ENCODE measurements at regions not wholly inside any gene's neighbourhood (a gene's known extent, or its start where the extent isn't known, plus 50 kb on each side); places are given as distances from the start of the nearest gene placed in this dataset.

DNA sequence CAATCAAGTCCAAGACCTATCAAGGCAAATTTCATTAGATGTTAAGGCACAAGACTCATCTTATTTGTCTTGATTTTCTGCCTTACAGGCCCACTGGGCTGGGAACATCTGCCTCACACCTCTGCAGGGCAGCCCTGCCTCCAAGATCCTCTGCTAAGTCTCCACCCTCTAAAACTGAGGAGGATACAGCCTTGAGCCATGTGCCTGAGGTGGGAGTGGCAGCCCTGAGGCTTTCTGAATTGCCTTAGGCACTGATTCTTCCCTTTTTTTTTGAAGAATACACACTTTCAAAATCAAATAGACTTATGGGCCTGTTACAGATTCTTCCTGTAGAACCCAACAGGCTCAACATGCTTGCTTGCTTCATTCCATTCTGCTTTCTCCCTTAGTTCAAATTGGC lies 544.3 kb upstream of the ADAMTS5 start:
- intact Hi-C loops (cut with micrococcal nuclease): no loop called here
- Mint-ChIP-seq H3K27ac (no peak overlapping the region), H3K9me3 (peaks cover 3% of the 10 kb centered on the region), H3K4me3 (no peak overlapping the region), H3K36me3 (ENCODE audit: low read depth) (no peaks in the 10 kb centered on the region), H3K4me1 (no peaks in the 10 kb centered on the region), H3K27me3 (no peaks in the 10 kb centered on the region)
- ChIA-PET POLR2A (no interaction called here), CTCF (no interaction called here)
- DNase-seq (no peak), ATAC-seq (ENCODE audit: low read depth) (no peak)
- TF ChIP-seq CTCF (IDR thresholded peaks at IDR 0.05): no peak

DNA sequence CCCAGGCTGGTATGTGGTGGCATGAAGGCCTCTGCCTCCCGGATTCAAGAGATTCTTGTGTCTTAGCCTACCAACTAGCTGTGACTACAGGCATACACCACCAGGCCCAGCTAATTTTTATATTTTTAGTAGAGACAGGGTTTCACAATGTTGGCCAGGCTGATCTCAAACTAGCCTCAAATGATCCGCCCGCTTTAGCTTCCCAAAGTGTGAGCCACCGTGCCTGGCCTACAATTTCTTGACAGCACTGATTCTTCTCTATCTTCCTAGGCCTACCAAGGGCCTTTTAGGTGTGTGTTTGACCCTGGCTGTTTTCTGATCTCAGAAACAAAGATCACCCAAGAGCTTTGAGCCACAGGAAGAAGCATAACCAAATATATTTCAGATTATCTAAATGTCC lies 540.8 kb upstream of the ADAMTS5 start:
- no peak for TF ChIP-seq CTCF (IDR thresholded peaks at IDR 0.05)
- ChIA-PET CTCF (no interaction called here), POLR2A (no interaction called here)
- Mint-ChIP-seq H3K4me1 (no peaks in the 10 kb centered on the region), H3K36me3 (ENCODE audit: low read depth) (no peaks in the 10 kb centered on the region), H3K4me3 (no peak overlapping the region), H3K27me3 (no peaks in the 10 kb centered on the region), H3K27ac (no peak overlapping the region), H3K9me3 (peaks cover 3% of the 10 kb centered on the region)
- no peak for ATAC-seq (ENCODE audit: low read depth)
- no peak for DNase-seq
- intact Hi-C loops (cut with micrococcal nuclease): no loop called here

GRCh38 chr21:27505516-27505915 lies 538.6 kb upstream of the ADAMTS5 start:
- Mint-ChIP-seq H3K27ac (no peak overlapping the region), H3K27me3 (no peaks in the 10 kb centered on the region), H3K4me3 (no peak overlapping the region), H3K36me3 (ENCODE audit: low read depth) (no peaks in the 10 kb centered on the region), H3K4me1 (no peaks in the 10 kb centered on the region), H3K9me3 (peaks cover 3% of the 10 kb centered on the region)
- ChIA-PET CTCF (no interaction called here), POLR2A (no interaction called here)
- ATAC-seq (ENCODE audit: low read depth) (no peak), DNase-seq (no peak)
- no peak for TF ChIP-seq CTCF (IDR thresholded peaks at IDR 0.05)
- intact Hi-C loops (cut with micrococcal nuclease): no loop called here

GRCh38 chr21:27502801-27503200 lies 535.9 kb upstream of the ADAMTS5 start:
- CTCF ChIA-PET: no interaction called here
- POLR2A ChIA-PET: no interaction called here
- TF ChIP-seq CTCF (IDR thresholded peaks at IDR 0.05): no peak
- intact Hi-C loops (cut with micrococcal nuclease): no loop called here
- no peak overlapping the region for H3K4me3 Mint-ChIP-seq
- H3K9me3 Mint-ChIP-seq: no peaks in the 10 kb centered on the region
- no peaks in the 10 kb centered on the region for H3K27me3 Mint-ChIP-seq
- no peaks in the 10 kb centered on the region for H3K4me1 Mint-ChIP-seq
- ATAC-seq (ENCODE audit: low read depth) (no peak), DNase-seq (no peak)
- no peak overlapping the region for H3K27ac Mint-ChIP-seq
- H3K36me3 Mint-ChIP-seq (ENCODE audit: low read depth): no peaks in the 10 kb centered on the region

GRCh38 chr21:27498025-27498424 lies 531.1 kb upstream of the ADAMTS5 start:
- no peaks in the 10 kb centered on the region for H3K4me1 Mint-ChIP-seq
- no peak for TF ChIP-seq CTCF (IDR thresholded peaks at IDR 0.05)
- H3K4me3 Mint-ChIP-seq: no peak overlapping the region
- CTCF ChIA-PET: no interaction called here
- H3K27me3 Mint-ChIP-seq: no peaks in the 10 kb centered on the region
- POLR2A ChIA-PET: no interaction called here
- DNase-seq: no peak
- no peaks in the 10 kb centered on the region for H3K9me3 Mint-ChIP-seq
- no peak overlapping the region for H3K27ac Mint-ChIP-seq
- intact Hi-C loops (cut with micrococcal nuclease): no loop called here
- H3K36me3 Mint-ChIP-seq (ENCODE audit: low read depth): no peaks in the 10 kb centered on the region
- ATAC-seq (ENCODE audit: low read depth): no peak

All from activated B cell treated with CpG ODN at 0.5 μM for 24 hours (primary cell).